ENCODE measurements at regions not wholly inside any gene's neighbourhood (a gene's known extent, or its start where the extent isn't known, plus 50 kb on each side); places are given as distances from the start of the nearest gene placed in this dataset.

GRCh38 chr2:16177671-16178180 lies 237.4 kb downstream of the MYCN start:
- ATAC-seq, result no peak
- TF ChIP-seq ZC3H10 (CRISPR knock-in tag; IDR thresholded peaks at IDR 0.05), result no peak
- no peak for TF ChIP-seq SNAI2 (CRISPR knock-in tag; IDR thresholded peaks at IDR 0.05)
- TF ChIP-seq CSRNP3 (CRISPR knock-in tag; IDR thresholded peaks at IDR 0.05), result no peak
- no peak for TF ChIP-seq ARNTL (CRISPR knock-in tag; IDR thresholded peaks at IDR 0.05; ENCODE audit: borderline replicate concordance, low read depth)
- TF ChIP-seq ISL1 (CRISPR knock-in tag; IDR thresholded peaks at IDR 0.05), result no peak
- TF ChIP-seq OSR1 (CRISPR knock-in tag; IDR thresholded peaks at IDR 0.05), result no peak
- TF ChIP-seq PPARA (CRISPR knock-in tag; IDR thresholded peaks at IDR 0.05; ENCODE audit: borderline replicate concordance), result no peak
- TF ChIP-seq ZNF8 (CRISPR knock-in tag; IDR thresholded peaks at IDR 0.05), result no peak

DNA sequence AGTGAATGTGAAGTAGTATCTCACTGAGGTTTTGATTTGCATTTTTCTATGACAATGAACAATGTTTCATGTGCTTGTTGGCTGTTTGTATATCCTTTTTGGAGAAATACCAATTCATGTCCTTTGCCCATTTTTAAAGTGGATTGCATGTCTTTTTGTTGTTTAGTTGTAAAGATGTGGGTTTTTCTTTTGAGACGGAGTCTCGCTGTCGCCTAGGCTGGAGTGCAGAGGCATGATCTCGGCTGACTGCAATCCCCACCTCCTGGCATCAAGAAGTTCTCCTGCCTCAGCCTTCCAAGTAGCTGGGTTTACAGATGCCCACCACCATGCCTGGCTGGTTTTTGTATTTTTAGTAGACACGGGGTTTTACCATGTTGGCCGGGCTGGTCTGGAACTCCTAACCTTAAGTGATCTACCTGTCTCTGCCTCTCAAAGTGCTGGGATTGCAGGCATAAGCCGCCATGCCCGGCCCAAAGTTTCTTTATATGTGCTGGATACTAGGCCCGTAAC lies 236.7 kb downstream of the MYCN start:
- no peak for TF ChIP-seq GLIS3 (CRISPR knock-in tag; IDR thresholded peaks at IDR 0.05)
- no peak for TF ChIP-seq CSDC2 (CRISPR knock-in tag; IDR thresholded peaks at IDR 0.05)
- TF ChIP-seq ZNF565 (CRISPR knock-in tag; conservative IDR thresholded peaks at IDR 0.05; ENCODE audit: low read depth), result no peak
- TF ChIP-seq, protein P1, sequence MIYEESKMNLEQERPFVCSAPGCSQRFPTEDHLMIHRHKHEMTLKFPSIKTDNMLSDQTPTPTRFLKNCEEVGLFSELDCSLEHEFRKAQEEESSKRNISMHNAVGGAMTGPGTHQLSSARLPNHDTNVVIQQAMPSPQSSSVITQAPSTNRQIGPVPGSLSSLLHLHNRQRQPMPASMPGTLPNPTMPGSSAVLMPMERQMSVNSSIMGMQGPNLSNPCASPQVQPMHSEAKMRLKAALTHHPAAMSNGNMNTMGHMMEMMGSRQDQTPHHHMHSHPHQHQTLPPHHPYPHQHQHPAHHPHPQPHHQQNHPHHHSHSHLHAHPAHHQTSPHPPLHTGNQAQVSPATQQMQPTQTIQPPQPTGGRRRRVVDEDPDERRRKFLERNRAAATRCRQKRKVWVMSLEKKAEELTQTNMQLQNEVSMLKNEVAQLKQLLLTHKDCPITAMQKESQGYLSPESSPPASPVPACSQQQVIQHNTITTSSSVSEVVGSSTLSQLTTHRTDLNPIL (CRISPR knock-in tag; IDR thresholded peaks at IDR 0.05; ENCODE audit: low read depth), result no peak
- TF ChIP-seq ISL1 (CRISPR knock-in tag; IDR thresholded peaks at IDR 0.05), result no peak
- TF ChIP-seq RARB (CRISPR knock-in tag; IDR thresholded peaks at IDR 0.05), result no peak
- TF ChIP-seq, protein P2, sequence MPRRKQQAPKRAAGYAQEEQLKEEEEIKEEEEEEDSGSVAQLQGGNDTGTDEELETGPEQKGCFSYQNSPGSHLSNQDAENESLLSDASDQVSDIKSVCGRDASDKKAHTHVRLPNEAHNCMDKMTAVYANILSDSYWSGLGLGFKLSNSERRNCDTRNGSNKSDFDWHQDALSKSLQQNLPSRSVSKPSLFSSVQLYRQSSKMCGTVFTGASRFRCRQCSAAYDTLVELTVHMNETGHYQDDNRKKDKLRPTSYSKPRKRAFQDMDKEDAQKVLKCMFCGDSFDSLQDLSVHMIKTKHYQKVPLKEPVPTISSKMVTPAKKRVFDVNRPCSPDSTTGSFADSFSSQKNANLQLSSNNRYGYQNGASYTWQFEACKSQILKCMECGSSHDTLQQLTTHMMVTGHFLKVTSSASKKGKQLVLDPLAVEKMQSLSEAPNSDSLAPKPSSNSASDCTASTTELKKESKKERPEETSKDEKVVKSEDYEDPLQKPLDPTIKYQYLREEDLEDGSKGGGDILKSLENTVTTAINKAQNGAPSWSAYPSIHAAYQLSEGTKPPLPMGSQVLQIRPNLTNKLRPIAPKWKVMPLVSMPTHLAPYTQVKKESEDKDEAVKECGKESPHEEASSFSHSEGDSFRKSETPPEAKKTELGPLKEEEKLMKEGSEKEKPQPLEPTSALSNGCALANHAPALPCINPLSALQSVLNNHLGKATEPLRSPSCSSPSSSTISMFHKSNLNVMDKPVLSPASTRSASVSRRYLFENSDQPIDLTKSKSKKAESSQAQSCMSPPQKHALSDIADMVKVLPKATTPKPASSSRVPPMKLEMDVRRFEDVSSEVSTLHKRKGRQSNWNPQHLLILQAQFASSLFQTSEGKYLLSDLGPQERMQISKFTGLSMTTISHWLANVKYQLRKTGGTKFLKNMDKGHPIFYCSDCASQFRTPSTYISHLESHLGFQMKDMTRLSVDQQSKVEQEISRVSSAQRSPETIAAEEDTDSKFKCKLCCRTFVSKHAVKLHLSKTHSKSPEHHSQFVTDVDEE (CRISPR knock-in tag; IDR thresholded peaks at IDR 0.05), result no peak
- TF ChIP-seq ZFP3 (CRISPR knock-in tag; IDR thresholded peaks at IDR 0.05), result no peak
- no peak for TF ChIP-seq TOX (CRISPR knock-in tag; IDR thresholded peaks at IDR 0.05; ENCODE audit: borderline replicate concordance)
- no peak for TF ChIP-seq ZC3H10 (CRISPR knock-in tag; IDR thresholded peaks at IDR 0.05)
- ATAC-seq, result no peak

- TF ChIP-seq TOX (CRISPR knock-in tag; IDR thresholded peaks at IDR 0.05; ENCODE audit: borderline replicate concordance), result no peak
- TF ChIP-seq ZFP3 (CRISPR knock-in tag; IDR thresholded peaks at IDR 0.05), result no peak
- TF ChIP-seq, protein P1 (CRISPR knock-in tag; IDR thresholded peaks at IDR 0.05; ENCODE audit: low read depth), result no peak
- no peak for TF ChIP-seq ISL1 (CRISPR knock-in tag; IDR thresholded peaks at IDR 0.05)
- TF ChIP-seq, protein P2 (CRISPR knock-in tag; IDR thresholded peaks at IDR 0.05), result no peak
- TF ChIP-seq RARB (CRISPR knock-in tag; IDR thresholded peaks at IDR 0.05), result no peak
- TF ChIP-seq ZNF565 (CRISPR knock-in tag; conservative IDR thresholded peaks at IDR 0.05; ENCODE audit: low read depth), result no peak
- TF ChIP-seq GLIS3 (CRISPR knock-in tag; IDR thresholded peaks at IDR 0.05), result no peak
- TF ChIP-seq ZFP30 (CRISPR knock-in tag; IDR thresholded peaks at IDR 0.05), result no peak
- no peak for TF ChIP-seq ZNF70 (CRISPR knock-in tag; IDR thresholded peaks at IDR 0.05)
- TF ChIP-seq, protein P3, sequence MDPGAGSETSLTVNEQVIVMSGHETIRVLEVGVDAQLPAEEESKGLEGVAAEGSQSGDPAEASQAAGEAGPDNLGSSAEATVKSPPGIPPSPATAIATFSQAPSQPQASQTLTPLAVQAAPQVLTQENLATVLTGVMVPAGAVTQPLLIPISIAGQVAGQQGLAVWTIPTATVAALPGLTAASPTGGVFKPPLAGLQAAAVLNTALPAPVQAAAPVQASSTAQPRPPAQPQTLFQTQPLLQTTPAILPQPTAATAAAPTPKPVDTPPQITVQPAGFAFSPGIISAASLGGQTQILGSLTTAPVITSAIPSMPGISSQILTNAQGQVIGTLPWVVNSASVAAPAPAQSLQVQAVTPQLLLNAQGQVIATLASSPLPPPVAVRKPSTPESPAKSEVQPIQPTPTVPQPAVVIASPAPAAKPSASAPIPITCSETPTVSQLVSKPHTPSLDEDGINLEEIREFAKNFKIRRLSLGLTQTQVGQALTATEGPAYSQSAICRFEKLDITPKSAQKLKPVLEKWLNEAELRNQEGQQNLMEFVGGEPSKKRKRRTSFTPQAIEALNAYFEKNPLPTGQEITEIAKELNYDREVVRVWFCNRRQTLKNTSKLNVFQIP (CRISPR knock-in tag; IDR thresholded peaks at IDR 0.05; ENCODE audit: borderline replicate concordance, low read depth), result no peak
- TF ChIP-seq, protein P4, sequence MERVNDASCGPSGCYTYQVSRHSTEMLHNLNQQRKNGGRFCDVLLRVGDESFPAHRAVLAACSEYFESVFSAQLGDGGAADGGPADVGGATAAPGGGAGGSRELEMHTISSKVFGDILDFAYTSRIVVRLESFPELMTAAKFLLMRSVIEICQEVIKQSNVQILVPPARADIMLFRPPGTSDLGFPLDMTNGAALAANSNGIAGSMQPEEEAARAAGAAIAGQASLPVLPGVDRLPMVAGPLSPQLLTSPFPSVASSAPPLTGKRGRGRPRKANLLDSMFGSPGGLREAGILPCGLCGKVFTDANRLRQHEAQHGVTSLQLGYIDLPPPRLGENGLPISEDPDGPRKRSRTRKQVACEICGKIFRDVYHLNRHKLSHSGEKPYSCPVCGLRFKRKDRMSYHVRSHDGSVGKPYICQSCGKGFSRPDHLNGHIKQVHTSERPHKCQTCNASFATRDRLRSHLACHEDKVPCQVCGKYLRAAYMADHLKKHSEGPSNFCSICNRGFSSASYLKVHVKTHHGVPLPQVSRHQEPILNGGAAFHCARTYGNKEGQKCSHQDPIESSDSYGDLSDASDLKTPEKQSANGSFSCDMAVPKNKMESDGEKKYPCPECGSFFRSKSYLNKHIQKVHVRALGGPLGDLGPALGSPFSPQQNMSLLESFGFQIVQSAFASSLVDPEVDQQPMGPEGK (CRISPR knock-in tag; IDR thresholded peaks at IDR 0.05; ENCODE audit: borderline replicate concordance), result no peak
- no peak for TF ChIP-seq TCF4 (CRISPR knock-in tag; IDR thresholded peaks at IDR 0.05; ENCODE audit: borderline replicate concordance)
- no peak for TF ChIP-seq ZC3H10 (CRISPR knock-in tag; IDR thresholded peaks at IDR 0.05)
- TF ChIP-seq OSR1 (CRISPR knock-in tag; IDR thresholded peaks at IDR 0.05), result no peak
- no peak for TF ChIP-seq PPARA (CRISPR knock-in tag; IDR thresholded peaks at IDR 0.05; ENCODE audit: borderline replicate concordance)
- TF ChIP-seq BACH2 (CRISPR knock-in tag; IDR thresholded peaks at IDR 0.05; ENCODE audit: borderline replicate concordance), result no peak
- ATAC-seq, result no peak
These were observed 235.0 kb downstream of the MYCN start for GRCh38 chr2:16175247-16175825.
